ENCODE measurements at regions not wholly inside any gene's neighbourhood (a gene's known extent, or its start where the extent isn't known, plus 50 kb on each side); places are given as distances from the start of the nearest gene placed in this dataset.

DNA sequence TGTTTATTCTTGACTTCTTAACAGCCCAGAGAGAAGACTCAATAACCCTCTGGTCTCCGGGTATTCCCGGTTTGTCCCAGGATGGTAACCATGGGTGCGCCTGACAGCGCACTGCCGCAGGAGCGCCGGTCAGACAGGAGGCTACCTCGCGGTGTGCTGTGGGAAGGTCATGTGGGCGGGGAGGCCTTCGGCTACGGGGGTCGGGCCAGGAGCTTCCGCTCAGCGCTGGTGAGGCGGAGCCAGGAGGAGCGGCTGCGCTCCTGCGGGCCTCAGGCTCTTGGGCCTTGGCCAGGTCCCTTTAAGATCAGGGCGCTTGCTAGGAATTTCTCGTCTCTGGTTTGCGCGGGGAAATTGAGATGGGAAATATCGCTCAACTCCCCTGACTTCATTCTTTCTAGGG is 182.3 kb upstream of the NDN start:
- no peak for TF ChIP-seq POLR2A (IDR thresholded peaks at IDR 0.05)
- TF ChIP-seq, protein P1, sequence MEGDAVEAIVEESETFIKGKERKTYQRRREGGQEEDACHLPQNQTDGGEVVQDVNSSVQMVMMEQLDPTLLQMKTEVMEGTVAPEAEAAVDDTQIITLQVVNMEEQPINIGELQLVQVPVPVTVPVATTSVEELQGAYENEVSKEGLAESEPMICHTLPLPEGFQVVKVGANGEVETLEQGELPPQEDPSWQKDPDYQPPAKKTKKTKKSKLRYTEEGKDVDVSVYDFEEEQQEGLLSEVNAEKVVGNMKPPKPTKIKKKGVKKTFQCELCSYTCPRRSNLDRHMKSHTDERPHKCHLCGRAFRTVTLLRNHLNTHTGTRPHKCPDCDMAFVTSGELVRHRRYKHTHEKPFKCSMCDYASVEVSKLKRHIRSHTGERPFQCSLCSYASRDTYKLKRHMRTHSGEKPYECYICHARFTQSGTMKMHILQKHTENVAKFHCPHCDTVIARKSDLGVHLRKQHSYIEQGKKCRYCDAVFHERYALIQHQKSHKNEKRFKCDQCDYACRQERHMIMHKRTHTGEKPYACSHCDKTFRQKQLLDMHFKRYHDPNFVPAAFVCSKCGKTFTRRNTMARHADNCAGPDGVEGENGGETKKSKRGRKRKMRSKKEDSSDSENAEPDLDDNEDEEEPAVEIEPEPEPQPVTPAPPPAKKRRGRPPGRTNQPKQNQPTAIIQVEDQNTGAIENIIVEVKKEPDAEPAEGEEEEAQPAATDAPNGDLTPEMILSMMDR (IDR thresholded peaks at IDR 0.05): no peak

All from breast epithelium (tissue), 3 donors.